ENCODE measurements at regions not wholly inside any gene's neighbourhood (a gene's known extent, or its start where the extent isn't known, plus 50 kb on each side); places are given as distances from the start of the nearest gene placed in this dataset.

DNA sequence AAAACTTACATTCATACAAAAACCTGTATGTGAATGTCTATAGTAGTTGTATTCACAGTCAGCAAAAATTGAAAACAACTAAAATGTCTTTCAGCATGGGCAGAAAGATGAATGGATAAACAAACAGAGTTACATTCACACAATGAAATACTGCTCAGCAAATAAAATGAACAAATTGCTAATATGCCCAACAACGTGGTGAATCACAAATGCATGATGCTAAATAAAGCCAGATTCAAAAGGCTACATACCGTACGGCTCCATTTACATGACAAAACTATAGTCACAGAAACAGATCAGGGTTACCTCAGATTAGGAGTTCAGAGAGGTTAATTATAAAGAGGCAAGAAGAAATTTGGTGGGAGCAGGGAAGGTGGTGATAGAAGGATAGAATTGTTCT is 100.7 kb upstream of the KCTD3 start:
- POLR2A ChIA-PET (ENCODE audit: unreplicated experiment): no interaction called here

GRCh38 chr1:215471463-215471862 is 95.6 kb upstream of the KCTD3 start:
- Histone ChIP-seq H3K9me3 (ENCODE audit: low read length) (no peaks in the 10 kb centered on the region), H2AFZ (ENCODE audit: low read length) (no peak overlapping the region), H3K9me2 (replicated peaks; ENCODE audit: low read length) (no peaks in the 10 kb centered on the region), H3K4me3 (ENCODE audit: low read length) (no peak overlapping the region), H3K4me1 (ENCODE audit: insufficient read depth, low read length) (peaks cover 28% of the 10 kb centered on the region), H3F3A (ENCODE audit: low read length, unreplicated experiment) (peaks cover 14% of the 10 kb centered on the region), H3K27ac (ENCODE audit: low read length) (no peak overlapping the region), H3K4me2 (ENCODE audit: low read length) (no peak overlapping the region), H3K27me3 (ENCODE audit: low read length) (no peaks in the 10 kb centered on the region), H3K36me3 (ENCODE audit: low read depth, low read length) (no peaks in the 10 kb centered on the region), H4K20me1 (ENCODE audit: low read length) (no peaks in the 10 kb centered on the region), H3K79me2 (ENCODE audit: low read length) (no peaks in the 10 kb centered on the region), H3K9ac (ENCODE audit: low read length) (no peak overlapping the region)
- ATAC-seq (no peak), DNase-seq (no peak)
- no TSS peak for BruUV-seq (replicated peaks)
- no peak for TF ChIP-seq EZH2phosphoT487 (IDR thresholded peaks at IDR 0.05; ENCODE audit: borderline replicate concordance, low read length)
- no peak for TF ChIP-seq CTCF (conservative IDR thresholded peaks at IDR 0.05; ENCODE audit: low read depth, low read length)
- TF ChIP-seq EZH2 (IDR thresholded peaks at IDR 0.05; ENCODE audit: low read length, unreplicated experiment): no peak
- ChIA-PET CTCF (no interaction called here), POLR2A (ENCODE audit: unreplicated experiment) (no interaction called here)
- intact Hi-C loops (cut with micrococcal nuclease): no loop called here

More for the DNA sequence above, 100.7 kb upstream of the KCTD3 start:
- Histone ChIP-seq H3K4me3 (ENCODE audit: low read length) (no peak overlapping the region), H3K36me3 (ENCODE audit: low read depth, low read length) (no peaks in the 10 kb centered on the region), H3K27me3 (ENCODE audit: low read length) (no peaks in the 10 kb centered on the region), H3K4me1 (ENCODE audit: insufficient read depth, low read length) (peaks cover 5% of the 10 kb centered on the region; the same call in 1 of the 2 replicates), H3K4me2 (ENCODE audit: low read length) (peak overlapping the region; percentile 3; the same call in 1 of the 2 replicates), H2AFZ (ENCODE audit: low read length) (peak overlapping the region; percentile 20), H3F3A (ENCODE audit: low read length, unreplicated experiment) (no peaks in the 10 kb centered on the region), H4K20me1 (ENCODE audit: low read length) (no peaks in the 10 kb centered on the region), H3K9ac (ENCODE audit: low read length) (no peak overlapping the region), H3K9me2 (replicated peaks; ENCODE audit: low read length) (no peaks in the 10 kb centered on the region), H3K27ac (ENCODE audit: low read length) (no peak overlapping the region), H3K79me2 (ENCODE audit: low read length) (no peaks in the 10 kb centered on the region), H3K9me3 (ENCODE audit: low read length) (no peaks in the 10 kb centered on the region)
- DNase-seq: peak; percentile 74
- TF ChIP-seq CTCF (conservative IDR thresholded peaks at IDR 0.05; ENCODE audit: low read depth, low read length): no peak
- TF ChIP-seq EZH2phosphoT487 (IDR thresholded peaks at IDR 0.05; ENCODE audit: borderline replicate concordance, low read length): no peak
- no peak for TF ChIP-seq EZH2 (IDR thresholded peaks at IDR 0.05; ENCODE audit: low read length, unreplicated experiment)
- peak; percentile 85 for ATAC-seq
- BruUV-seq (replicated peaks): no TSS peak
- intact Hi-C loops (cut with micrococcal nuclease): no loop called here
- CTCF ChIA-PET: no interaction called here

GRCh38 chr1:215472723-215473122 is 94.4 kb upstream of the KCTD3 start:
- Histone ChIP-seq H3K27ac (ENCODE audit: low read length) (no peak overlapping the region), H3K9me2 (replicated peaks; ENCODE audit: low read length) (no peaks in the 10 kb centered on the region), H3K4me2 (ENCODE audit: low read length) (no peak overlapping the region), H3K4me1 (ENCODE audit: insufficient read depth, low read length) (peaks cover 31% of the 10 kb centered on the region), H2AFZ (ENCODE audit: low read length) (no peak overlapping the region), H3K4me3 (ENCODE audit: low read length) (no peak overlapping the region), H3K79me2 (ENCODE audit: low read length) (no peaks in the 10 kb centered on the region), H3K36me3 (ENCODE audit: low read depth, low read length) (no peaks in the 10 kb centered on the region; the same call in 1 of the 2 replicates), H3F3A (ENCODE audit: low read length, unreplicated experiment) (peaks cover 20% of the 10 kb centered on the region), H3K9me3 (ENCODE audit: low read length) (0 out of 2 replicates have a peak, but pooled peaks cover 2% of the 10 kb centered on the region), H4K20me1 (ENCODE audit: low read length) (no peaks in the 10 kb centered on the region), H3K9ac (ENCODE audit: low read length) (no peak overlapping the region), H3K27me3 (ENCODE audit: low read length) (no peaks in the 10 kb centered on the region)
- intact Hi-C loops (cut with micrococcal nuclease): no loop called here
- DNase-seq: no peak
- ChIA-PET POLR2A (ENCODE audit: unreplicated experiment) (no interaction called here), CTCF (no interaction called here)
- TF ChIP-seq EZH2phosphoT487 (IDR thresholded peaks at IDR 0.05; ENCODE audit: borderline replicate concordance, low read length) (no peak), CTCF (conservative IDR thresholded peaks at IDR 0.05; ENCODE audit: low read depth, low read length) (no peak), EZH2 (IDR thresholded peaks at IDR 0.05; ENCODE audit: low read length, unreplicated experiment) (no peak)
- no peak for ATAC-seq
- BruUV-seq (replicated peaks): no TSS peak

Data from PC-3 (cell line).